HCT116 (cell line): ENCODE measurements at regions not wholly inside any gene's neighbourhood (a gene's known extent, or its start where the extent isn't known, plus 50 kb on each side); places are given as distances from the start of the nearest gene placed in this dataset.

Experiments used
- ATAC-seq: fragments of 200-7000 bp; cut with Tn5 transposase; 2 replicates; pipeline ENCODE4 v1.9.1; 2020; ENCODE audit warnings: mild to moderate bottlenecking, moderate library complexity
- BruUV-seq: library from RNA; stranded (reverse); fragments of 400-500 nt; replicated peaks from 2 replicates; lab custom pipeline; 2021; lab: Mats Ljungman, UMichigan
- CTCF ChIA-PET: fragments of 300-600 bp; sonication (Branson Sonifier 250); formaldehyde crosslinking; loops from one replicate; lab custom pipeline; 2021; ENCODE audit warnings: antibody characterized with exemption; lab: Charles Lee
- POLR2A ChIA-PET: fragments of 300-600, 350-600 bp; sonication (Branson Sonifier 250); formaldehyde crosslinking; loops from one replicate; lab custom pipeline; 2021; ENCODE audit warnings: antibody characterized with exemption; lab: Charles Lee
- RAD21 ChIA-PET, 2 experiments: fragments of 300-600 bp; sonication (Branson Sonifier 250); formaldehyde crosslinking; loops; one replicate each; lab custom pipeline; 2023; ENCODE audit warnings: low total read pairs in 2 of 2; ENCODE audit not compliant: uncharacterized antibody in 2 of 2, unreplicated experiment in 2 of 2, low non-redundant PET in 1 of 2; lab: Charles Lee
- DNase-seq: peaks from one replicate; pipeline ENCODE4 v3.0.0-alpha.2; 2010; ENCODE audit warnings: low read depth, low spot score
- H2AFZ ChIP-seq: fragments of 200-600 bp; shearing (Covaris generic), sonication (generic); 2 replicates; pipeline ENCODE4 v1.6.1; 2017; ENCODE audit warnings: low read depth, mixed run types, mixed read lengths, antibody characterized with exemption, low read length; ENCODE audit not compliant: poor library complexity, severe bottlenecking
- H3K27ac ChIP-seq: 2 replicates; pipeline ENCODE4 v1.5.1; 2012; ENCODE audit warnings: low read depth, low read length
- H3K27me3 ChIP-seq: fragments of 200-600 bp; sonication (generic); 2 replicates; pipeline ENCODE4 v1.6.1; 2016; ENCODE audit warnings: mixed run types, low read length, mixed read lengths; ENCODE audit not compliant: insufficient read depth
- H3K36me3 ChIP-seq, 2 experiments: fragments of 200-500 bp in 1 of 2; fragments of 200-600 bp in 1 of 2; sonication (Bioruptor generic) in 1 of 2; sonication (generic) in 1 of 2; 2 replicates each; pipeline versions ENCODE4 v1.5.1 to v1.6.1; 2014 to 2016; ENCODE audit warnings: low read length in 2 of 2, inconsistent platforms in 1 of 2, mixed read lengths in 1 of 2, mixed run types in 1 of 2; ENCODE audit not compliant: insufficient read depth in 2 of 2, control insufficient read depth in 1 of 2
- H3K4me1 ChIP-seq, 2 experiments: fragments of 200-600 bp in 1 of 2; sonication (generic) in 1 of 2; 2 replicates each; pipeline versions ENCODE4 v1.5.1 to v1.6.1; 2012 to 2017; ENCODE audit warnings: low read length in 2 of 2, inconsistent platforms in 1 of 2, mild to moderate bottlenecking in 1 of 2, mixed read lengths in 1 of 2, mixed run types in 1 of 2, moderate library complexity in 1 of 2; ENCODE audit not compliant: insufficient read depth in 2 of 2, control insufficient read depth in 1 of 2
- H3K4me2 ChIP-seq: fragments of 200-600 bp; sonication (generic); 2 replicates; pipeline ENCODE4 v1.6.1; 2017; ENCODE audit warnings: mixed run types, low read length, mixed read lengths
- H3K4me3 ChIP-seq, 2 experiments: fragments of 200-600 bp in 1 of 2; sonication (generic) in 1 of 2; replicated peaks in 1 of 2; 2 replicates each; pipeline ENCODE4 v1.5.1; 2011 to 2016; ENCODE audit warnings: low read length in 2 of 2, control low read depth in 1 of 2, low read depth in 1 of 2, mild to moderate bottlenecking in 1 of 2, mixed read lengths in 1 of 2, mixed run types in 1 of 2
- H3K79me2 ChIP-seq: fragments of 200-600 bp; sonication (generic); 2 replicates; pipeline ENCODE4 v1.6.1; 2017; ENCODE audit warnings: mild to moderate bottlenecking, mixed run types, low read length, moderate library complexity, mixed read lengths; ENCODE audit not compliant: insufficient read depth
- H3K9ac ChIP-seq: fragments of 200-600 bp; sonication (generic); 2 replicates; pipeline ENCODE4 v1.6.1; 2016; ENCODE audit warnings: low read length, mixed read lengths
- H3K9me2 ChIP-seq: fragments of 200-600 bp; sonication (generic), shearing (Covaris generic); 2 replicates; pipeline ENCODE4 v1.6.1; 2017; ENCODE audit warnings: mixed run types, mild to moderate bottlenecking, moderate library complexity; ENCODE audit not compliant: insufficient read depth
- H3K9me3 ChIP-seq, 2 experiments: fragments of 200-500 bp in 1 of 2; fragments of 200-600 bp in 1 of 2; sonication (Bioruptor generic) in 1 of 2; sonication (generic) in 1 of 2; 2 replicates each; pipeline ENCODE4 v1.6.1; 2014 to 2017; ENCODE audit warnings: low read length in 2 of 2, mixed read lengths in 2 of 2, inconsistent platforms in 1 of 2, low read depth in 1 of 2, mild to moderate bottlenecking in 1 of 2, mixed run types in 1 of 2, moderate library complexity in 1 of 2; ENCODE audit not compliant: control insufficient read depth in 1 of 2, insufficient read depth in 1 of 2
- H4K20me1 ChIP-seq: fragments of 200-600 bp; sonication (generic), shearing (Covaris generic); 2 replicates; pipeline ENCODE4 v1.6.1; 2017; ENCODE audit warnings: mixed run types, mild to moderate bottlenecking, moderate library complexity; ENCODE audit not compliant: insufficient read depth
- ATF3 ChIP-seq: IDR thresholded peaks from 2 replicates; pipeline ENCODE4 v1.6.1; 2012
- EZH2phosphoT487 ChIP-seq: fragments of 200-600 bp; IDR thresholded peaks from 2 replicates; pipeline ENCODE4 v1.6.1; 2018; ENCODE audit warnings: antibody characterized with exemption, borderline replicate concordance
- FOSL1 ChIP-seq: IDR thresholded peaks from 2 replicates; pipeline ENCODE4 v1.6.1; 2012; ENCODE audit warnings: low read depth
- JUND ChIP-seq: IDR thresholded peaks from 2 replicates; pipeline ENCODE4 v1.6.1; 2012
- MAX ChIP-seq: IDR thresholded peaks from 2 replicates; pipeline ENCODE4 v1.6.1; 2012
- SP1 ChIP-seq: IDR thresholded peaks from 2 replicates; pipeline ENCODE4 v1.6.1; 2012; ENCODE audit warnings: low read depth
- TCF7L2 ChIP-seq: IDR thresholded peaks from 2 replicates; pipeline ENCODE4 v1.7.0; 2011; ENCODE audit warnings: borderline replicate concordance, inconsistent platforms; ENCODE audit not compliant: insufficient read depth, insufficient read length; ENCODE audit errors: extremely low read depth
- YY1 ChIP-seq: IDR thresholded peaks from 2 replicates; pipeline ENCODE4 v1.6.1; 2011; ENCODE audit warnings: low read length, low read depth, moderate library complexity, mild to moderate bottlenecking; ENCODE audit not compliant: insufficient replicate concordance; ENCODE audit errors: extremely low read depth
- ZBTB33 ChIP-seq: IDR thresholded peaks from 2 replicates; pipeline ENCODE4 v1.6.1; 2011; ENCODE audit warnings: mild to moderate bottlenecking, low read length, moderate library complexity; ENCODE audit not compliant: insufficient replicate concordance; ENCODE audit errors: extremely low read depth
- ZFX ChIP-seq: fragments of 450-650 bp; IDR thresholded peaks from 2 replicates; pipeline ENCODE4 v1.6.1; 2017
- ZNF274 ChIP-seq: fragments of 200-500 bp; sonication (Bioruptor generic); IDR thresholded peaks from 2 replicates; pipeline ENCODE4 v1.6.1; 2014; ENCODE audit warnings: mild to moderate bottlenecking, low read depth, low read length, inconsistent platforms
- intact Hi-C: fragments of 100-400 bp; cut with micrococcal nuclease; formaldehyde crosslinking; loops from 2 replicates; pipeline ENCODE4 v1.10.0; 2022

- Histone ChIP-seq H3K36me3 (no peaks in the 10 kb centered on the region), H3K9me2 (no peaks in the 10 kb centered on the region)
- TF ChIP-seq TCF7L2 (no peak), FOSL1 (no peak), YY1 (no peak), ZBTB33 (no peak), JUND (no peak)
- TF ChIP-seq, all 23 proteins: peak for 0
- DNase-seq (no peak), ATAC-seq (no peak)
- CTCF ChIA-PET: no interaction called here
- Histone ChIP-seq H4K20me1 (no peaks in the 10 kb centered on the region), H3K27ac (no peak overlapping the region), H3K79me2 (no peaks in the 10 kb centered on the region), H2AFZ (no peak overlapping the region), H3K4me2 (no peak overlapping the region), H3K9ac (no peak overlapping the region), H3K9me3 (no peaks in the 10 kb centered on the region), H3K27me3 (no peaks in the 10 kb centered on the region), H3K4me3 (no peak overlapping the region), H3K4me1 (no peaks in the 10 kb centered on the region)
- POLR2A ChIA-PET: no interaction called here
- intact Hi-C loops: no loop called here
- BruUV-seq: no TSS peak
- RAD21 ChIA-PET: no interaction called here
Measured at GRCh38 chr2:160694631-160695030, 201.0 kb upstream of the RBMS1 start.

- Histone ChIP-seq H3K4me1 (no peaks in the 10 kb centered on the region), H3K4me2 (no peak overlapping the region), H4K20me1 (no peaks in the 10 kb centered on the region), H3K79me2 (no peaks in the 10 kb centered on the region), H3K36me3 (no peaks in the 10 kb centered on the region), H3K9me3 (no peaks in the 10 kb centered on the region), H3K4me3 (no peak overlapping the region), H2AFZ (no peak overlapping the region), H3K9ac (no peak overlapping the region), H3K27ac (no peak overlapping the region), H3K27me3 (no peaks in the 10 kb centered on the region), H3K9me2 (no peaks in the 10 kb centered on the region)
- RAD21 ChIA-PET: no interaction called here
- ATAC-seq (no peak), DNase-seq (no peak)
- intact Hi-C loops: no loop called here
- no TSS peak for BruUV-seq
- CTCF ChIA-PET: no interaction called here
- POLR2A ChIA-PET: no interaction called here
- TF ChIP-seq ZFX: no peak
- TF ChIP-seq ATF3: no peak
- no peak for TF ChIP-seq SP1
- no peak for TF ChIP-seq TCF7L2
- no peak for TF ChIP-seq EZH2phosphoT487
- no peak for TF ChIP-seq MAX
- TF ChIP-seq ZBTB33: no peak
- no peak for TF ChIP-seq ZNF274
Measured at GRCh38 chr2:160695402-160696086, 201.9 kb upstream of the RBMS1 start.
